ENCODE measurements at regions not wholly inside any gene's neighbourhood (a gene's known extent, or its start where the extent isn't known, plus 50 kb on each side); places are given as distances from the start of the nearest gene placed in this dataset.

DNA sequence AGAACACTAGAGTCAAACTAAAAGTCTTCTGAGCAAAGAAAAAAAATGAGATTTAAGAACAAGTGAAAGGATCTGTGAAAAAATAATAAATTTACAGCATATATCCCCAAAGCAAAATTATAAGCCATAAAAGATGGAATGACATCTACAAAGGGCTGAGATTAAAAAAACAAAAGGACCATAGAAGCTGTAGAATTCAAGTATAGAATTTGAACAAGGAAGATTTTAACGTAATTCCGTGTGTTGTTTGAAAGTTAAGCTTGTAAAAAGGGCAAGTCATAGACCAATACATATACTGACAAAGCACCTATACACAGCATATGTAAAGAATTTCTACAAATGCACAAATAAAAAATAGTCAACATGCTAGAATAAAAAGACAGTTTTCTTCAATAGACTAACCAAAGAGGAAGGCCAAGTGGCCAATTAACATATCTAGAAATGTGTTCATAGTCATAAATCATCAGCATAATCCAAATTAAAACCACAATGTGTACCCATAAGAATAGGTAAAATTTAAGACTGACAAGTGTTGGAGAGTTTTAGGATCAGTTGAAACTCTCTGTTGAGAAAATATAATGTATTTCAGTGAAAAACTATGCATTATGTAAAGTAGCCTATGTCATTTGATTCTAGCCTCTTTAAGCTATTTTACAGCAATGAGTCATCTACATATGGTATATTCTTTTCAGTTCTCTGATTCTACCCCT lies 674.9 kb downstream of the OLFM4 start:
- H3K27ac ChIP-seq (ENCODE audit: low read length, poor library complexity, severe bottlenecking), result no peak overlapping the region
- no peak overlapping the region for H3K4me2 ChIP-seq (ENCODE audit: low read length, poor library complexity, severe bottlenecking)
- H4K8ac ChIP-seq (ENCODE audit: low read length), result no peak overlapping the region
- no peaks in the 10 kb centered on the region for H3K36me3 ChIP-seq (ENCODE audit: control insufficient read depth in 1 of 2, insufficient read depth in 2 of 2, low read depth in 1 of 2, low read length in 2 of 2)
- DNase-seq, result no peak
- no peak overlapping the region for H2AK5ac ChIP-seq (ENCODE audit: low read length, severe bottlenecking)
- H3K4me3 ChIP-seq (ENCODE audit: insufficient read depth in 1 of 2, low read depth in 1 of 2, low read length in 2 of 2), result no peak overlapping the region
- 100% methylated on average over 1 of the region's 2 CpGs for WGBS
- no peak overlapping the region for H3K9ac ChIP-seq (ENCODE audit: low read length)
- H3K23ac ChIP-seq (ENCODE audit: low read length in 2 of 2), result no peak overlapping the region
- H3K27me3 ChIP-seq (ENCODE audit: control insufficient read depth in 1 of 2, insufficient read depth in 1 of 2, low read length in 2 of 2), result no peaks in the 10 kb centered on the region
- H2BK120ac ChIP-seq (ENCODE audit: low read depth, low read length), result no peak overlapping the region
- H2BK12ac ChIP-seq (ENCODE audit: low read length in 2 of 2), result no peak overlapping the region
- no peak overlapping the region for H3K4ac ChIP-seq (ENCODE audit: low read depth in 1 of 2, low read length in 2 of 2)
- no peaks in the 10 kb centered on the region for H3K4me1 ChIP-seq (ENCODE audit: control insufficient read depth, insufficient read depth, low read depth, low read length)
- H2AFZ ChIP-seq (ENCODE audit: low read depth, low read length), result no peak overlapping the region
- H2BK5ac ChIP-seq (ENCODE audit: low read depth, low read length, poor library complexity, severe bottlenecking), result no peak overlapping the region
- peaks cover 6% of the 10 kb centered on the region for H3K9me3 ChIP-seq (ENCODE audit: control insufficient read depth, low read length)
- no peaks in the 10 kb centered on the region for H3K79me1 ChIP-seq (replicated peaks; ENCODE audit: low read length, poor library complexity, severe bottlenecking)
- H3K14ac ChIP-seq (ENCODE audit: low read length in 2 of 2), result no peak overlapping the region
- no peak overlapping the region for H4K91ac ChIP-seq (ENCODE audit: low read length)
- no peak overlapping the region for H2BK15ac ChIP-seq (ENCODE audit: low read depth, poor library complexity, severe bottlenecking)
- no peak overlapping the region for H3K18ac ChIP-seq (ENCODE audit: low read depth in 1 of 2, low read length in 2 of 2)

DNA sequence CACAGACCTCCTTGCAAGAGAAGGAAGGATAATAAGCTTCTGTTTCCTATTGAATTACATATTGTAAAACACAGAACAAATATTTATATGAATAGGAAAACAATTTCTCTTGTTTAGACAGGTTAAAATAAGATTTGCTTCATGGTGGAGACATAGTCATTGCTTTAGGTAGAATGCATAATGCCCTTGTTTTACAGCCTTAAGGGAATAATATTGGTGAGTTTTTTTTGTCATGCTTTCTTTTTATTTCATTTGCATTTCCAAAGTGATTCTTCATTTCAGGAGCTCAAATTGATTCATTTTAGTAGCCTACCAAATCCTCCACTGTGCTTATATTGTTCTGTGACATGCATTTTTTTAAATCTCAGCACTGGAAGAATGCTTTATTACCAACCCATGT lies 690.7 kb downstream of the OLFM4 start:
- no peak for DNase-seq
- H3K4me3 ChIP-seq (ENCODE audit: insufficient read depth in 1 of 2, low read depth in 1 of 2, low read length in 2 of 2), result no peak overlapping the region

DNA sequence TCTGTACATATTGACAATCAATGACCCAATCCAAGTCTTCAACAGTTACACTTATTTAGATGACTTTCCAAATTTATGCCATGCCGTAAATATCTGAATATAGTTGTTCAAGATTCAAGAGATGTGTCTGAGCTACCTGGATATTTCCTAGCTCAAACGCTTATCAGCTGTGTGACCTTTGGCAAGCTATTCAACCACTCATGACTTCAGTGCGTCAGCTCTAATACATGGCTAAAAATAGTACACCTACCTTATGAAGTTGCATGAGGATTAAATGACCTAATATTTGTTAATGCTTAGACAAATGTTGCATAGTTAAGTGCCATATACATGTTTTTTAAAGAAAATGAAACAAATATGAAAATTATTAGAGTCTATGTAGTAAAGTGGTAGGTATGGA lies 704.1 kb downstream of the OLFM4 start:
- Histone ChIP-seq H4K8ac (ENCODE audit: low read length) (no peak overlapping the region), H2BK5ac (ENCODE audit: low read depth, low read length, poor library complexity, severe bottlenecking) (no peak overlapping the region), H2AK5ac (ENCODE audit: low read length, severe bottlenecking) (no peak overlapping the region), H2BK15ac (ENCODE audit: low read depth, poor library complexity, severe bottlenecking) (no peak overlapping the region), H3K36me3 (ENCODE audit: control insufficient read depth in 1 of 2, insufficient read depth in 2 of 2, low read depth in 1 of 2, low read length in 2 of 2) (no peaks in the 10 kb centered on the region), H3K14ac (ENCODE audit: low read length in 2 of 2) (no peak overlapping the region), H3K4me3 (ENCODE audit: insufficient read depth in 1 of 2, low read depth in 1 of 2, low read length in 2 of 2) (no peak overlapping the region), H3K27me3 (ENCODE audit: control insufficient read depth in 1 of 2, insufficient read depth in 1 of 2, low read length in 2 of 2) (no peaks in the 10 kb centered on the region), H3K79me1 (replicated peaks; ENCODE audit: low read length, poor library complexity, severe bottlenecking) (no peaks in the 10 kb centered on the region), H3K23ac (ENCODE audit: low read length in 2 of 2) (no peak overlapping the region), H2BK120ac (ENCODE audit: low read depth, low read length) (no peak overlapping the region), H2BK12ac (ENCODE audit: low read length in 2 of 2) (no peak overlapping the region), H3K9ac (ENCODE audit: low read length) (no peak overlapping the region), H4K91ac (ENCODE audit: low read length) (no peak overlapping the region), H3K18ac (ENCODE audit: low read depth in 1 of 2, low read length in 2 of 2) (no peak overlapping the region), H2AFZ (ENCODE audit: low read depth, low read length) (no peak overlapping the region), H3K4ac (ENCODE audit: low read depth in 1 of 2, low read length in 2 of 2) (no peak overlapping the region), H3K9me3 (ENCODE audit: control insufficient read depth, low read length) (peaks cover 15% of the 10 kb centered on the region), H3K4me2 (ENCODE audit: low read length, poor library complexity, severe bottlenecking) (no peak overlapping the region), H3K4me1 (ENCODE audit: control insufficient read depth, insufficient read depth, low read depth, low read length) (no peaks in the 10 kb centered on the region), H3K27ac (ENCODE audit: low read length, poor library complexity, severe bottlenecking) (no peak overlapping the region)
- WGBS, result 91% methylated on average over 3 of the region's 3 CpGs
- DNase-seq, result no peak

More for the DNA sequence above, 690.7 kb downstream of the OLFM4 start:
- no peak overlapping the region for H3K18ac ChIP-seq (ENCODE audit: low read depth in 1 of 2, low read length in 2 of 2)
- H3K27me3 ChIP-seq (ENCODE audit: control insufficient read depth in 1 of 2, insufficient read depth in 1 of 2, low read length in 2 of 2), result no peaks in the 10 kb centered on the region
- no peak overlapping the region for H3K9ac ChIP-seq (ENCODE audit: low read length)
- H3K79me1 ChIP-seq (replicated peaks; ENCODE audit: low read length, poor library complexity, severe bottlenecking), result no peaks in the 10 kb centered on the region
- no peak overlapping the region for H2AFZ ChIP-seq (ENCODE audit: low read depth, low read length)
- no peak overlapping the region for H2BK120ac ChIP-seq (ENCODE audit: low read depth, low read length)
- no peak overlapping the region for H3K4me2 ChIP-seq (ENCODE audit: low read length, poor library complexity, severe bottlenecking)
- H3K9me3 ChIP-seq (ENCODE audit: control insufficient read depth, low read length), result peaks cover 27% of the 10 kb centered on the region
- H3K36me3 ChIP-seq (ENCODE audit: control insufficient read depth in 1 of 2, insufficient read depth in 2 of 2, low read depth in 1 of 2, low read length in 2 of 2), result no peaks in the 10 kb centered on the region
- no peak overlapping the region for H2BK5ac ChIP-seq (ENCODE audit: low read depth, low read length, poor library complexity, severe bottlenecking)
- H4K8ac ChIP-seq (ENCODE audit: low read length), result no peak overlapping the region
- no peak overlapping the region for H3K14ac ChIP-seq (ENCODE audit: low read length in 2 of 2)
- H3K4ac ChIP-seq (ENCODE audit: low read depth in 1 of 2, low read length in 2 of 2), result no peak overlapping the region
- H3K23ac ChIP-seq (ENCODE audit: low read length in 2 of 2), result no peak overlapping the region
- H3K4me1 ChIP-seq (ENCODE audit: control insufficient read depth, insufficient read depth, low read depth, low read length), result no peaks in the 10 kb centered on the region
- H4K91ac ChIP-seq (ENCODE audit: low read length), result no peak overlapping the region
- H2AK5ac ChIP-seq (ENCODE audit: low read length, severe bottlenecking), result no peak overlapping the region
- no peak overlapping the region for H2BK15ac ChIP-seq (ENCODE audit: low read depth, poor library complexity, severe bottlenecking)
- no peak overlapping the region for H2BK12ac ChIP-seq (ENCODE audit: low read length in 2 of 2)
- no peak overlapping the region for H3K27ac ChIP-seq (ENCODE audit: low read length, poor library complexity, severe bottlenecking)

DNA sequence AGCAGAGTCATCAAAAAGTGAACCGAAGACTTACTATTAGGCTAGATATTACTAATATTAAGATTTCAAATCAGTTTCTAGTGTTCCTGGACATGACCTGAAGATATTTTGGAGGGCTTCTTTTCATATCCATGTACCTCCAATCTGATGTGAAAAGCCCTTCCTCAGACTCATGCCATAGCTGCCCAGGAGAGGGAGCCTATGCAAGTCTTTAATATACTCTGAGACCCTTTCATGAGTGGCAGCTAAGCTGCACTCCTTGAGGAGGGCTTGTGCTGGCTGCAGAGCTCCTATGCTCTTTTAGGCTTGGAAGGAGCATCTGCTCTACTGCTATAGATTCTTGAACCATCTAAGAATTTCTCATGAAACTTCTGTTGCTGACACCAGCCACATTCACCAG lies 715.3 kb downstream of the OLFM4 start:
- H3K27me3 ChIP-seq (ENCODE audit: control insufficient read depth in 1 of 2, insufficient read depth in 1 of 2, low read length in 2 of 2), result no peaks in the 10 kb centered on the region
- no peak overlapping the region for H2AK5ac ChIP-seq (ENCODE audit: low read length, severe bottlenecking)
- no peak overlapping the region for H3K4me2 ChIP-seq (ENCODE audit: low read length, poor library complexity, severe bottlenecking)
- no peak overlapping the region for H2AFZ ChIP-seq (ENCODE audit: low read depth, low read length)
- no peak overlapping the region for H3K23ac ChIP-seq (ENCODE audit: low read length in 2 of 2)
- no peak overlapping the region for H2BK5ac ChIP-seq (ENCODE audit: low read depth, low read length, poor library complexity, severe bottlenecking)
- H2BK12ac ChIP-seq (ENCODE audit: low read length in 2 of 2), result no peak overlapping the region
- H3K18ac ChIP-seq (ENCODE audit: low read depth in 1 of 2, low read length in 2 of 2), result no peak overlapping the region
- WGBS, result no CpG with 5 or more reads among the region's 1 CpG
- H3K79me1 ChIP-seq (replicated peaks; ENCODE audit: low read length, poor library complexity, severe bottlenecking), result no peaks in the 10 kb centered on the region
- H2BK15ac ChIP-seq (ENCODE audit: low read depth, poor library complexity, severe bottlenecking), result no peak overlapping the region
- H3K14ac ChIP-seq (ENCODE audit: low read length in 2 of 2), result no peak overlapping the region
- no peak overlapping the region for H3K9ac ChIP-seq (ENCODE audit: low read length)
- no peak overlapping the region for H2BK120ac ChIP-seq (ENCODE audit: low read depth, low read length)
- H3K4me3 ChIP-seq (ENCODE audit: insufficient read depth in 1 of 2, low read depth in 1 of 2, low read length in 2 of 2), result no peak overlapping the region
- H3K4me1 ChIP-seq (ENCODE audit: control insufficient read depth, insufficient read depth, low read depth, low read length), result no peaks in the 10 kb centered on the region
- no peak for DNase-seq
- no peaks in the 10 kb centered on the region for H3K9me3 ChIP-seq (ENCODE audit: control insufficient read depth, low read length)
- H3K4ac ChIP-seq (ENCODE audit: low read depth in 1 of 2, low read length in 2 of 2), result no peak overlapping the region
- no peak overlapping the region for H4K8ac ChIP-seq (ENCODE audit: low read length)
- H3K27ac ChIP-seq (ENCODE audit: low read length, poor library complexity, severe bottlenecking), result no peak overlapping the region
- no peaks in the 10 kb centered on the region for H3K36me3 ChIP-seq (ENCODE audit: control insufficient read depth in 1 of 2, insufficient read depth in 2 of 2, low read depth in 1 of 2, low read length in 2 of 2)
- H4K91ac ChIP-seq (ENCODE audit: low read length), result no peak overlapping the region

All from mesenchymal stem cell (in vitro differentiated cells and primary cell).